HEK293 (cell line): ENCODE measurements at regions not wholly inside any gene's neighbourhood (a gene's known extent, or its start where the extent isn't known, plus 50 kb on each side); places are given as distances from the start of the nearest gene placed in this dataset.
A peak's percentile ranks its signal among the peaks of the same experiment; 100 is the strongest.

Experiments used
- EGR2 ChIP-seq: fragments of 450-650 bp; formaldehyde crosslinking; IDR thresholded peaks from 2 replicates; pipeline ENCODE4 v1.5.1; 2016; ENCODE audit warnings: low read depth, missing biosample characterization, missing genetic modification characterization
- FEZF1 ChIP-seq: fragments of 450-650 bp; formaldehyde crosslinking; IDR thresholded peaks from 2 replicates; pipeline ENCODE4 v1.5.1; 2016; ENCODE audit warnings: missing biosample characterization, missing genetic modification characterization
- IKZF3 ChIP-seq: fragments of 450-650 bp; IDR thresholded peaks from 2 replicates; pipeline ENCODE4 v1.5.0; 2018; ENCODE audit warnings: missing biosample characterization, mild to moderate bottlenecking, missing genetic modification characterization, moderate library complexity
- OSR2 ChIP-seq: fragments of 450-650 bp; formaldehyde crosslinking; IDR thresholded peaks from 2 replicates; pipeline ENCODE4 v1.5.1; 2016; ENCODE audit warnings: missing biosample characterization, missing genetic modification characterization
- PRDM6 ChIP-seq: fragments of 450-650 bp; formaldehyde crosslinking; IDR thresholded peaks from 2 replicates; pipeline ENCODE4 v1.5.1; 2017; ENCODE audit warnings: missing biosample characterization, missing genetic modification characterization
- SCRT1 ChIP-seq: fragments of 450-650 bp; formaldehyde crosslinking; IDR thresholded peaks from 2 replicates; pipeline ENCODE4 v1.5.1; 2016; ENCODE audit warnings: missing biosample characterization, missing genetic modification characterization, borderline replicate concordance
- ZBTB48 ChIP-seq: fragments of 450-650 bp; formaldehyde crosslinking; IDR thresholded peaks from 2 replicates; pipeline ENCODE4 v1.5.1; 2016; ENCODE audit warnings: missing biosample characterization, missing genetic modification characterization
- ZNF16 ChIP-seq: fragments of 450-650 bp; formaldehyde crosslinking; IDR thresholded peaks from 2 replicates; pipeline ENCODE4 v1.5.1; 2016; ENCODE audit warnings: low read depth, missing biosample characterization, missing genetic modification characterization
- ZNF19 ChIP-seq: fragments of 450-650 bp; formaldehyde crosslinking; IDR thresholded peaks from 2 replicates; pipeline ENCODE4; 2016; ENCODE audit warnings: missing biosample characterization, missing genetic modification characterization, low read depth
- ZNF202 ChIP-seq: fragments of 450-650 bp; formaldehyde crosslinking; IDR thresholded peaks from 2 replicates; pipeline ENCODE4 v1.5.1; 2016; ENCODE audit warnings: missing biosample characterization, missing genetic modification characterization, borderline replicate concordance
- ZNF239 ChIP-seq: fragments of 450-650 bp; formaldehyde crosslinking; IDR thresholded peaks from 2 replicates; pipeline ENCODE4 v1.5.1; 2016; ENCODE audit warnings: missing biosample characterization, missing genetic modification characterization
- ZNF292 ChIP-seq: fragments of 450-650 bp; formaldehyde crosslinking; IDR thresholded peaks from 2 replicates; pipeline ENCODE4 v1.5.1; 2016; ENCODE audit warnings: low read depth, missing biosample characterization, missing genetic modification characterization, borderline replicate concordance
- ZNF394 ChIP-seq: fragments of 450-650 bp; formaldehyde crosslinking; IDR thresholded peaks from 2 replicates; pipeline ENCODE4 v1.5.1; 2016; ENCODE audit warnings: missing biosample characterization, missing genetic modification characterization, mild to moderate bottlenecking, moderate library complexity, borderline replicate concordance
- ZNF404 ChIP-seq: fragments of 450-650 bp; formaldehyde crosslinking; IDR thresholded peaks from 2 replicates; pipeline ENCODE4 v1.5.1; 2017; ENCODE audit warnings: missing biosample characterization, missing genetic modification characterization
- ZNF423 ChIP-seq: fragments of 450-650 bp; formaldehyde crosslinking; IDR thresholded peaks from 2 replicates; pipeline ENCODE4 v1.5.1; 2016; ENCODE audit warnings: missing biosample characterization, missing genetic modification characterization
- ZNF501 ChIP-seq: fragments of 450-650 bp; formaldehyde crosslinking; IDR thresholded peaks from 2 replicates; pipeline ENCODE4 v1.5.1; 2016; ENCODE audit warnings: missing biosample characterization, missing genetic modification characterization
- ZNF521 ChIP-seq: fragments of 450-650 bp; formaldehyde crosslinking; IDR thresholded peaks from 2 replicates; pipeline ENCODE4 v1.5.1; 2017; ENCODE audit warnings: missing biosample characterization, mild to moderate bottlenecking, missing genetic modification characterization
- ZSCAN5A ChIP-seq: fragments of 450-650 bp; formaldehyde crosslinking; IDR thresholded peaks from 2 replicates; pipeline ENCODE4 v1.5.1; 2016; ENCODE audit warnings: missing biosample characterization, missing genetic modification characterization
- TF ChIP-seq, protein P1 (sequence below): fragments of 450-650 bp; formaldehyde crosslinking; IDR thresholded peaks from 2 replicates; pipeline ENCODE4 v1.5.1; 2017; ENCODE audit warnings: missing biosample characterization, missing genetic modification characterization
- TF ChIP-seq, protein P2 (sequence below): fragments of 450-650 bp; formaldehyde crosslinking; IDR thresholded peaks from 2 replicates; pipeline ENCODE4 v1.5.1; 2016; ENCODE audit warnings: missing biosample characterization, missing genetic modification characterization
- TF ChIP-seq, protein P3 (sequence below): fragments of 450-650 bp; formaldehyde crosslinking; IDR thresholded peaks from 2 replicates; pipeline ENCODE4 v1.5.1; 2016; ENCODE audit warnings: missing biosample characterization, missing genetic modification characterization

DNA sequence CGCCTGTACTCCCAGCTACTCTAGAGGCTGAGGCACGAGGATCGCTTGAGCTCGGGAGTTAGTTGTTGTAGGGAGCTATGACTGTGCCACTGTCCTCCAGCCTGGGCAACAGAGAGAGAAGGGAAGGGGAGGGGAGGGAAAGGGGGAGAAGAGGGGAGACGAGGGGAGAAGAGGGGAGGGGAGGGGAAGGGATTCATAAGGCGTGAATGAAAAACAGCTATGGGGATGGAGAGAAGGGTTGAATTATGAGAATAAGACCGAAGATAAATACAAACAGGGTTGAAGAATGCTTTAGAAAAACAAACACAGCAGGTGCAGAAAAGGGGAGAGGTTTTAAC lies 106.0 kb downstream of the TRIM27 start (continued):
- TF ChIP-seq SCRT1 (tag by site-specific recombination) (no peak), PRDM6 (tag by site-specific recombination) (no peak), ZSCAN5A (tag by site-specific recombination) (no peak), FEZF1 (no peak), IKZF3 (tag by site-specific recombination) (no peak), ZNF521 (tag by site-specific recombination) (no peak), ZNF394 (tag by site-specific recombination) (peak; percentile 97), EGR2 (tag by site-specific recombination) (no peak), ZNF423 (tag by site-specific recombination) (no peak), ZNF501 (tag by site-specific recombination) (no peak), ZNF404 (tag by site-specific recombination) (no peak), ZNF16 (tag by site-specific recombination) (no peak), ZNF292 (tag by site-specific recombination) (no peak), ZNF202 (no peak), ZNF19 (tag by site-specific recombination) (no peak), ZNF239 (tag by site-specific recombination) (no peak), ZBTB48 (tag by site-specific recombination) (0 out of 2 replicates have a peak, but pooled peaks have one; percentile 16), OSR2 (peak; percentile 61)
- TF ChIP-seq, protein P1, sequence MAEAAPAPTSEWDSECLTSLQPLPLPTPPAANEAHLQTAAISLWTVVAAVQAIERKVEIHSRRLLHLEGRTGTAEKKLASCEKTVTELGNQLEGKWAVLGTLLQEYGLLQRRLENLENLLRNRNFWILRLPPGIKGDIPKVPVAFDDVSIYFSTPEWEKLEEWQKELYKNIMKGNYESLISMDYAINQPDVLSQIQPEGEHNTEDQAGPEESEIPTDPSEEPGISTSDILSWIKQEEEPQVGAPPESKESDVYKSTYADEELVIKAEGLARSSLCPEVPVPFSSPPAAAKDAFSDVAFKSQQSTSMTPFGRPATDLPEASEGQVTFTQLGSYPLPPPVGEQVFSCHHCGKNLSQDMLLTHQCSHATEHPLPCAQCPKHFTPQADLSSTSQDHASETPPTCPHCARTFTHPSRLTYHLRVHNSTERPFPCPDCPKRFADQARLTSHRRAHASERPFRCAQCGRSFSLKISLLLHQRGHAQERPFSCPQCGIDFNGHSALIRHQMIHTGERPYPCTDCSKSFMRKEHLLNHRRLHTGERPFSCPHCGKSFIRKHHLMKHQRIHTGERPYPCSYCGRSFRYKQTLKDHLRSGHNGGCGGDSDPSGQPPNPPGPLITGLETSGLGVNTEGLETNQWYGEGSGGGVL (tag by site-specific recombination) = peak; percentile 98
- TF ChIP-seq, protein P2, sequence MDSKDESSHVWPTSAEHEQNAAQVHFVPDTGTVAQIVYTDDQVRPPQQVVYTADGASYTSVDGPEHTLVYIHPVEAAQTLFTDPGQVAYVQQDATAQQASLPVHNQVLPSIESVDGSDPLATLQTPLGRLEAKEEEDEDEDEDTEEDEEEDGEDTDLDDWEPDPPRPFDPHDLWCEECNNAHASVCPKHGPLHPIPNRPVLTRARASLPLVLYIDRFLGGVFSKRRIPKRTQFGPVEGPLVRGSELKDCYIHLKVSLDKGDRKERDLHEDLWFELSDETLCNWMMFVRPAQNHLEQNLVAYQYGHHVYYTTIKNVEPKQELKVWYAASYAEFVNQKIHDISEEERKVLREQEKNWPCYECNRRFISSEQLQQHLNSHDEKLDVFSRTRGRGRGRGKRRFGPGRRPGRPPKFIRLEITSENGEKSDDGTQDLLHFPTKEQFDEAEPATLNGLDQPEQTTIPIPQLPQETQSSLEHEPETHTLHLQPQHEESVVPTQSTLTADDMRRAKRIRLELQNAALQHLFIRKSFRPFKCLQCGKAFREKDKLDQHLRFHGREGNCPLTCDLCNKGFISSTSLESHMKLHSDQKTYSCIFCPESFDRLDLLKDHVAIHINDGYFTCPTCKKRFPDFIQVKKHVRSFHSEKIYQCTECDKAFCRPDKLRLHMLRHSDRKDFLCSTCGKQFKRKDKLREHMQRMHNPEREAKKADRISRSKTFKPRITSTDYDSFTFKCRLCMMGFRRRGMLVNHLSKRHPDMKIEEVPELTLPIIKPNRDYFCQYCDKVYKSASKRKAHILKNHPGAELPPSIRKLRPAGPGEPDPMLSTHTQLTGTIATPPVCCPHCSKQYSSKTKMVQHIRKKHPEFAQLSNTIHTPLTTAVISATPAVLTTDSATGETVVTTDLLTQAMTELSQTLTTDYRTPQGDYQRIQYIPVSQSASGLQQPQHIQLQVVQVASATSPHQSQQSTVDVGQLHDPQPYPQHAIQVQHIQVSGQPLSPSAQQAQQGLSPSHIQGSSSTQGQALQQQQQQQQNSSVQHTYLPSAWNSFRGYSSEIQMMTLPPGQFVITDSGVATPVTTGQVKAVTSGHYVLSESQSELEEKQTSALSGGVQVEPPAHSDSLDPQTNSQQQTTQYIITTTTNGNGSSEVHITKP (tag by site-specific recombination) = 0 out of 2 replicates have a peak, but pooled peaks have one; percentile 11
- TF ChIP-seq, protein P3, sequence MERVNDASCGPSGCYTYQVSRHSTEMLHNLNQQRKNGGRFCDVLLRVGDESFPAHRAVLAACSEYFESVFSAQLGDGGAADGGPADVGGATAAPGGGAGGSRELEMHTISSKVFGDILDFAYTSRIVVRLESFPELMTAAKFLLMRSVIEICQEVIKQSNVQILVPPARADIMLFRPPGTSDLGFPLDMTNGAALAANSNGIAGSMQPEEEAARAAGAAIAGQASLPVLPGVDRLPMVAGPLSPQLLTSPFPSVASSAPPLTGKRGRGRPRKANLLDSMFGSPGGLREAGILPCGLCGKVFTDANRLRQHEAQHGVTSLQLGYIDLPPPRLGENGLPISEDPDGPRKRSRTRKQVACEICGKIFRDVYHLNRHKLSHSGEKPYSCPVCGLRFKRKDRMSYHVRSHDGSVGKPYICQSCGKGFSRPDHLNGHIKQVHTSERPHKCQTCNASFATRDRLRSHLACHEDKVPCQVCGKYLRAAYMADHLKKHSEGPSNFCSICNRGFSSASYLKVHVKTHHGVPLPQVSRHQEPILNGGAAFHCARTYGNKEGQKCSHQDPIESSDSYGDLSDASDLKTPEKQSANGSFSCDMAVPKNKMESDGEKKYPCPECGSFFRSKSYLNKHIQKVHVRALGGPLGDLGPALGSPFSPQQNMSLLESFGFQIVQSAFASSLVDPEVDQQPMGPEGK (tag by site-specific recombination) = peak; percentile 55
